ENCODE measurements at regions not wholly inside any gene's neighbourhood (a gene's known extent, or its start where the extent isn't known, plus 50 kb on each side); places are given as distances from the start of the nearest gene placed in this dataset.
"Not testable (repeated sequence)": the region's sequence is repeated elsewhere in the genome, so short reads cannot be mapped to it uniquely, and the experiment has no call there.

DNA sequence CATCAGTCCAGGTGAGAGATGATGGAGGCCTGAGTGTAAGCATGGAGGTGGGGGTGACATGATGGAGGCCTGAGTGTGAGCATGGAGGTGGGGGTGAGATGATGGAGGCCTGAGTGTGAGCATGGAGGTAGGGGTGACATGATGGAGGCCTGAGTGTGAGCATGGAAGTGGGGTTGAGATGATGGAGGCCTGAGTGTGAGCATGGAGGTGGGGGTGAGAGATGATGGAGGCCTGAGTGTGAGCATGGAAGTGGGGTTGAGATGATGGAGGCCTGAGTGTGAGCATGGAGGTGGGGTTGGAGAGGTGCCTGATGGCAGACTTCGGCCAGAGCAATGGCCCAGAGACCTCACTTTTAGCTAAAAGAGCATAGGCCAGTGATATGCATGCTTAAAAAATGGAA lies 269.9 kb upstream of the PLPP4 start:
- not testable (repeated sequence) for TF ChIP-seq CTCF (IDR thresholded peaks at IDR 0.05; ENCODE audit: poor library complexity); EZH2 (IDR thresholded peaks at IDR 0.05; ENCODE audit: borderline replicate concordance); EZH2phosphoT487 (IDR thresholded peaks at IDR 0.05; ENCODE audit: low read depth, severe bottlenecking, unreplicated experiment)
